ENCODE measurements at regions not wholly inside any gene's neighbourhood (a gene's known extent, or its start where the extent isn't known, plus 50 kb on each side); places are given as distances from the start of the nearest gene placed in this dataset.

DNA sequence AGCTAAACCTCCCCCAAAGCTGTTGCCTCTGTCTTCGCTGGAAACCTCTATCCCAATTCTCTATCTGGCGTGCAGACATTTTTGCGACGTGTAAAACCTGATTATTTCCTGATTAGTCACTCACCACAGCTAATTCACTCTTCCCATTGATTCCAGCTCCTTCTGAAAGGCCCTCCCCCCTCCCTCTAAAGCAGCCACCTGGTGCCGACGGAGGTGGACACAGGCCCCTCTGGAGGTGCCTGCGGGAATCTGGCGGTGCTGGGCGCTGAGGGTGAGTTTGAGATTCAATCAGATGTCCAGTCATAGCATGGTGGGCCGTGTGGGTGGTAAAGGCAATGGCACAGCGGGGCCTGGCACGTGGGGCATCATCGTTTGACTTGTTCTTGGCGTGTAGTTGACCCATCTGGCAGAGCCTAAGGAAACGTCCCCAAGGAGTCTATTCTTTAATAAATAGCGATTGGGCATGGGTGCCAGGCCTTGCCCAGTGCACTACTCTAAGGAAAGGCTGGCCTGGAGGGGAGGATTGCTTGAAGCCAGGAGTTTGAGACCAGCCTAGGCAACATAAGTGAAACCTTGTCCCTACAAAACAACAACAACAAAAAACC, 271.1 kb upstream of the MVB12B start:
- Histone ChIP-seq H3K27ac (ENCODE audit: low read depth, low read length, poor library complexity, severe bottlenecking) (no peak overlapping the region), H3K4me1 (ENCODE audit: insufficient read depth, low read length, poor library complexity, severe bottlenecking) (peaks cover 15% of the 10 kb centered on the region), H3K27me3 (replicated peaks; ENCODE audit: insufficient read depth, low read depth, low read length, poor library complexity) (peaks cover 80% of the 10 kb centered on the region), H3K36me3 (ENCODE audit: insufficient read depth, low read length, poor library complexity, severe bottlenecking) (no peaks in the 10 kb centered on the region), H3K9me3 (ENCODE audit: low read depth, low read length, poor library complexity, severe bottlenecking) (no peaks in the 10 kb centered on the region), H3K4me3 (ENCODE audit: low read depth, low read length, poor library complexity, severe bottlenecking) (no peak overlapping the region)
- no peak for TF ChIP-seq EZH2 (IDR thresholded peaks at IDR 0.05; ENCODE audit: borderline replicate concordance, low read depth, low read length, poor library complexity, severe bottlenecking)
- TF ChIP-seq, protein P1, sequence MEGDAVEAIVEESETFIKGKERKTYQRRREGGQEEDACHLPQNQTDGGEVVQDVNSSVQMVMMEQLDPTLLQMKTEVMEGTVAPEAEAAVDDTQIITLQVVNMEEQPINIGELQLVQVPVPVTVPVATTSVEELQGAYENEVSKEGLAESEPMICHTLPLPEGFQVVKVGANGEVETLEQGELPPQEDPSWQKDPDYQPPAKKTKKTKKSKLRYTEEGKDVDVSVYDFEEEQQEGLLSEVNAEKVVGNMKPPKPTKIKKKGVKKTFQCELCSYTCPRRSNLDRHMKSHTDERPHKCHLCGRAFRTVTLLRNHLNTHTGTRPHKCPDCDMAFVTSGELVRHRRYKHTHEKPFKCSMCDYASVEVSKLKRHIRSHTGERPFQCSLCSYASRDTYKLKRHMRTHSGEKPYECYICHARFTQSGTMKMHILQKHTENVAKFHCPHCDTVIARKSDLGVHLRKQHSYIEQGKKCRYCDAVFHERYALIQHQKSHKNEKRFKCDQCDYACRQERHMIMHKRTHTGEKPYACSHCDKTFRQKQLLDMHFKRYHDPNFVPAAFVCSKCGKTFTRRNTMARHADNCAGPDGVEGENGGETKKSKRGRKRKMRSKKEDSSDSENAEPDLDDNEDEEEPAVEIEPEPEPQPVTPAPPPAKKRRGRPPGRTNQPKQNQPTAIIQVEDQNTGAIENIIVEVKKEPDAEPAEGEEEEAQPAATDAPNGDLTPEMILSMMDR (conservative IDR thresholded peaks at IDR 0.05; ENCODE audit: low read depth, low read length) = no peak
- BruUV-seq (replicated peaks) = no TSS peak
- DNase-seq (ENCODE audit: low spot score) = no peak
- intact Hi-C loops (cut with micrococcal nuclease; ENCODE audit: unreplicated experiment) = no loop called here
- ChIA-PET POLR2A (ENCODE audit: low non-redundant PET) (no interaction called here), CTCF (no interaction called here)

DNA sequence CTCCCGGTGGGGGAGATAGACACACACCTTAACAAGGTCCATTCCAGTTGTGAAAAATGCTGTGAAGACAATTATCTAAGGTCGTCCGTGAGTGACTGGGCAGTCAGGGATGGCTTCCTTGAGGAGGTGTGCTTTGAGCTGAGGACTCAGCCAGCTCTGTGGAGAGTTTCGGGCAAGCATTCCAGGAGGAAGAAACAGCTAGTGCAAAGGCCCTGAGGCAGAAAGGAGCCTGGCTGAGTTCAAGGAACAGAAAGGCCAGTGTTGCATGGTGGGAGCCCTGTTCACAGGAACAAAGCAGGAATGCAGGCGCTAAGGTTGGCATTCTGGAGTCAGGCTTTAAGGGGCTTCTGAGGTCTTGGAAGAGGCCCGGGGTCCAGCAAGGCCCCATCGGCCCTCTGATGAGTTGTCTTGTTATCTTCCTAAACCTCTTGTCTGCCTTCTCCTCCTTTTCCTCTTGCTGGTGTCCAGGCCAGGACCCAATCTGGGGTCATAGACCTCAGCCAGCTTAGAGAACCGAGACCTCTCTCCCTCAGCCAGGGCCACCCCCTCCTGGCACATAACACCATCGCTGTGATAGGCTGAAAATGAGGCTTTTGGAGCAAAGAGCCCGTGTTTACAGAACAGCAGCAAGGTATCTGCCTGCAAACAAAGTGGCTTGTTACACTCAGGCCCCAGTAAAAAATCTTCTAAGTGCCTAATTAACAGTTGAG, 270.2 kb upstream of the MVB12B start:
- H3K27ac ChIP-seq (ENCODE audit: low read depth, low read length, poor library complexity, severe bottlenecking) = no peak overlapping the region
- H3K9me3 ChIP-seq (ENCODE audit: low read depth, low read length, poor library complexity, severe bottlenecking) = no peaks in the 10 kb centered on the region
- H3K4me1 ChIP-seq (ENCODE audit: insufficient read depth, low read length, poor library complexity, severe bottlenecking) = peaks cover 15% of the 10 kb centered on the region
- ChIA-PET POLR2A (ENCODE audit: low non-redundant PET) (no interaction called here), CTCF (no interaction called here)
- no peak overlapping the region for H3K4me3 ChIP-seq (ENCODE audit: low read depth, low read length, poor library complexity, severe bottlenecking)
- TF ChIP-seq, protein P1 (conservative IDR thresholded peaks at IDR 0.05; ENCODE audit: low read depth, low read length) = no peak
- no peak for TF ChIP-seq EZH2 (IDR thresholded peaks at IDR 0.05; ENCODE audit: borderline replicate concordance, low read depth, low read length, poor library complexity, severe bottlenecking)
- H3K27me3 ChIP-seq (replicated peaks; ENCODE audit: insufficient read depth, low read depth, low read length, poor library complexity) = peaks cover 74% of the 10 kb centered on the region
- BruUV-seq (replicated peaks) = no TSS peak
- no peak for DNase-seq (ENCODE audit: low spot score)
- H3K36me3 ChIP-seq (ENCODE audit: insufficient read depth, low read length, poor library complexity, severe bottlenecking) = no peaks in the 10 kb centered on the region
- intact Hi-C loops (cut with micrococcal nuclease; ENCODE audit: unreplicated experiment) = no loop called here

DNA sequence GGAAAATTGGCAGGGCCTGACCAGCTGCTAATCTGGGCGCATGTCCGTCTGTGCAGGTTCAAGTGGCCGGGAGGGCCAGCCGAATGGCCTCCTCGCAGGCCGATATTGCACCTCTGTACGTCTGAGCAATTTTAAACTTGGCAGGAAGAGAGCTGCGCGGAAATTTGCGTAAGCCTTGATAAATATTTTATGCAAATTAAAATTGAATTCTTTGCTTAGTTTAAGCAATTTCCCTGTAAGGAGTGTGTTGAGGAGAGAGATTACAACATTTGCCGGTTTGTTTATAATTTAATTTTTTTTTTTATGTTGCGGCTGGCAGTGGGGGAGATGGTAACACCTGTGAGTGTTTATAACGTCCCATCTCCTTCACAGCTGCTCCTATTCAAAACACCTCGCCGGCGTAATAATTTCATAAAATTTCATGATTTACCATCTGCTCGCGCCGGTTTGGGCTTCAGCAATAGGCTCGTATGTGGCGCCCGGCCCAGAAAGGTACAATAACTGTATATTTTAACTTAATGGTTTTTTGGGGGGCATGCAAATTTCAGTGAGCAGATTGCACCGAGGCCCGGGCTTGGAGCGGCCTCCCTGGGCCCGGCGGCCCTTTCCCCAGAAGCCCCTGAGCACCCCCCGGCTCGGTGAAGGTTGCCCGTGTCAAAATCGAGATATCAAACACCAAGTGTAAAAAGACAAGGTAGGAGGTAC, 269.4 kb upstream of the MVB12B start:
- no TSS peak for BruUV-seq (replicated peaks)
- no peak for TF ChIP-seq EZH2 (IDR thresholded peaks at IDR 0.05; ENCODE audit: borderline replicate concordance, low read depth, low read length, poor library complexity, severe bottlenecking)
- TF ChIP-seq, protein P1 (conservative IDR thresholded peaks at IDR 0.05; ENCODE audit: low read depth, low read length) = no peak

More for the DNA sequence above, 269.4 kb upstream of the MVB12B start:
- ChIA-PET CTCF (no interaction called here), POLR2A (ENCODE audit: low non-redundant PET) (no interaction called here)
- no peak for DNase-seq (ENCODE audit: low spot score)
- Histone ChIP-seq H3K27me3 (replicated peaks; ENCODE audit: insufficient read depth, low read depth, low read length, poor library complexity) (peaks cover 74% of the 10 kb centered on the region), H3K27ac (ENCODE audit: low read depth, low read length, poor library complexity, severe bottlenecking) (no peak overlapping the region), H3K4me1 (ENCODE audit: insufficient read depth, low read length, poor library complexity, severe bottlenecking) (peaks cover 15% of the 10 kb centered on the region), H3K36me3 (ENCODE audit: insufficient read depth, low read length, poor library complexity, severe bottlenecking) (no peaks in the 10 kb centered on the region), H3K9me3 (ENCODE audit: low read depth, low read length, poor library complexity, severe bottlenecking) (no peaks in the 10 kb centered on the region), H3K4me3 (ENCODE audit: low read depth, low read length, poor library complexity, severe bottlenecking) (no peak overlapping the region)
- intact Hi-C loops (cut with micrococcal nuclease; ENCODE audit: unreplicated experiment) = no loop called here
